GM19099 (cell line): ENCODE measurements at regions not wholly inside any gene's neighbourhood (a gene's known extent, or its start where the extent isn't known, plus 50 kb on each side); places are given as distances from the start of the nearest gene placed in this dataset.

ENCODE experiments used
- POLR2A ChIP-seq: IDR thresholded peaks from 3 replicates; pipeline ENCODE4 v1.6.1; 2011; ENCODE audit warnings: low read depth; ENCODE audit not compliant: insufficient read length; ENCODE audit errors: extremely low read depth

DNA sequence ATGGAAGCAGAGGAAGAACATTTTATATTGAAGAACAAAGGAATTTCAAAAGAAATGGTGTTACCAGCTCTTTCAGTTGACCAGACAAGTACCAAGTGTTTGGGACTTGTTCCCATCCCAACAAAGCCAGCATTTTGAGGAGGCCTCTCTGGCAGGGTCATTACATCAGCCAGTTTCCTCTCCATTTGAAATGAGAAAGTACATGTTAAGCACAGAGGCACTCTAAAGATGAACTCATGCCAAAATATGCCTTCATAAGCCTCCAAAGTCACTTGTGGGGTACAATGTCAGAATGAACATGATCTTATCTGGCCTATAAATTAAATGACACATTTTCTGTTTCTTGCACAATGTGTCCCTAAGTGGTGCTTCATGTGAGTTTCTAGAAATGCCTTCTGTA, 223.9 kb downstream of the PRL start:
- TF ChIP-seq POLR2A, result no peak

DNA sequence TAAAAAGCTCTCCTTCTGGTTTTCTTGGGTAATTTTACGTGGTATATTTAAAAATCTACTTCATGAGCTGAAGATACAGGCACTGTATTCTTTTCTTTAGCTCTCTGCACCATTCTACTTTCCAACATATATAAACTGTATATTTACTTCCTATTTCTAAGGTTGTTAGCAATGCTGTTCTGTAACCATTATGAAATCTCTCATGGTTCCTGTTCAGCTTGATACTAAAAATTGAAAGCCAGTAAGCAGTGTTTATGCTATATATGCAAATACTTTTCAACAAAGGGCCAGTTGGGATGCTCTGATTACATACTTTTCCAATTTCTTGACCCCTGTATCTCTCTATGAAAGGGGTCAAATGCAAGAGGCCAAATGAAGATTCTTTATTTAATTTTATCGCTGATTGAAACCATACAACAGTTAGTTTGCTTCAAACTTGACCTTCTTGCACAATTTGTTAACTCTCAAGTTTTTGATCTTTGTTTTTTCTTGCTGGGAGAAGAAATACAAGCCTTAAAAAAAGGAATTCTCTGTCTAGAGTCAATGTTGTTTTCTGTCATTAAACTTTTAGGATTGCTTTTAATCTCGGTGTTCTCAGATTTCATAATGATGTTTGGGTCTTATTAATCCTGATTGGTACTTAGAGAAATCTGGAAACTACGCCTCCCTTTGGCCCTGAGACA, 223.2 kb downstream of the PRL start:
- TF ChIP-seq POLR2A, result no peak

DNA sequence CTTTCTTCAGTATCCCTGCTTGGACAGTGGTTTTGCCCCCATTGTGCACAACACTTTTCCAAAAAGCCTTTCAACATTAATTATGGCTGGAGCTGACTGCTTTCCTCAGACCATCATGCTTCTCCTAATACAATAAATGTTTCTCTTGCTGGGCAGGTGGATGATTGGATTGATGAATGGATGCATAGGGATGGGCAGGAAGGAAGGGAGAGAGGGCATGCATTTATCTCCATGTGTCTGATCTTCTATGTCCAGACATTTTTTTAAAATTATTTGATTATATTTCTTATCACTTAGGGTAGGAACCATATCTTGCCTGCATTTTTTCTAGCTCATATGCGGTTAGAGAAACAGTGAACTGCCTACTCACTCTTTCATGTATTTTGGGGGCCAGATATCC, 218.5 kb downstream of the PRL start:
- no peak for TF ChIP-seq POLR2A

DNA sequence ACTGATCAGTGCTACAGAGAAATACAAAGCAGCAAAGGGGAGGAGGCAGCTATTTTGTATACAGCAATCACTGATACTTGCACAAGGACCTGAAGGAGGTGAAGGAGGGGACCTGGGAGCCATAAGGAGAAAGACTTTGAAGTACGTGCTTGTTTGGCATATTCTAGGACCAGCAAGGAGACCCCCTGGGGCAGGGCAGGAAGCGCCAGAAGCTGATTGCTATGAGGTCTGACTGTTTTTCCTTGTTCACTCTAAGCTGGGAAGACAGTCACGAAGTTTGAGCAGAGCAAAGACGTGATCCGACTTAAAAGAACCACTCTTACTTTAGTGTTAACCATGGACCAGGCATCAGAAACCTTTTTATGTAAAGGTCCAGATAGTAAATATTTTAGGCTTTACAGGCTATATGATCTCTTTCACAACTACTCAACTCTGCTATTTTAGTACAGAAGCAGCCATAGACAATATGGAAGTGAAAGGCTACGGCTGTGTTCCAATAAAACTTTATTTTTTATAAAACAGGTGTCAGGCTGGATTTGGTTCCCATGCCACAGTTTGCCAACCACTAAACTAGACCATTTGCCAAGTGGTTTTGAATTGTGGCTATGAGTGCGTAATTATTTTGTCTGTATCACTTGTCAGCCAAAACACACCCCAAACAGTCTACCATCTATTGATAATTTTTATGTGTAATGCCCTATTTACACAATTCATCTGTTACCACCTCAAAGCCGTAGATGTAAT, 217.9 kb downstream of the PRL start:
- TF ChIP-seq POLR2A, result no peak

DNA sequence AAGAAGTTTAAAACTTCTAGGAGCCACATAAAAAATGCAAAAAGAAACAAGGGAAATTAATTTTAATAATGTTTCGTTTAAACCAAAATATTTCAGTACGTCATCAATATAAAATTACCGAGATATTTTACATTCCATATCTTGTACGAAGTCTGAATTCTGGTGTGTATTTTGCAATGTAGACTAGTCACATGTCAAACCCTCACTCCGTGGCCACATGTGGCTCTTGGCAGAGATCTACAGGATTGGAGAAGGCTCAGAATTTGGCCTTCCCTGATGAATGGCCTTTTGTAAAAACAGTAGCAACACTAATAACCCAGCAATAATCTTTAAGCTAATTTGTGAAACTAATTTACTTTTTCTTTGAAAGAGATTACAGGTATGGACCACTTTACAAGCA, 217.1 kb downstream of the PRL start:
- no peak for TF ChIP-seq POLR2A

DNA sequence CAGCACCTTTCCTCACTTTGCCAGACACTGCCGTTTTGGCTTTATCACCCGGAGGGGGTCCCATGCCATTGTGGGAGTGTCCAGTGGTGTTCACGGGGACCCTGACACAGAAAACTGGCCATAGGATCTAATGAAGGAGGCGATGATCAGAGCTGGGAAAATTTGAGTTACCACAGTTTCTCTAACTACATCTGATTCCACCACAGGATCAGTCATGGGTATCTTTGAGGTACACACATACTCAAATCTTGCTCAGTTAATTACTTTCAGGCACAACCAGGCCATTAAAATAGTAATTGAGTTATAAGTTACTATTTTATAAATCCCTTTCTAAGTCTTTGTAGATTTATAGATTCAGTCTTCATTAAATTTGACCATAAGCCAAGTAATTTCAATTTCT, 215.1 kb downstream of the PRL start:
- no peak for TF ChIP-seq POLR2A

DNA sequence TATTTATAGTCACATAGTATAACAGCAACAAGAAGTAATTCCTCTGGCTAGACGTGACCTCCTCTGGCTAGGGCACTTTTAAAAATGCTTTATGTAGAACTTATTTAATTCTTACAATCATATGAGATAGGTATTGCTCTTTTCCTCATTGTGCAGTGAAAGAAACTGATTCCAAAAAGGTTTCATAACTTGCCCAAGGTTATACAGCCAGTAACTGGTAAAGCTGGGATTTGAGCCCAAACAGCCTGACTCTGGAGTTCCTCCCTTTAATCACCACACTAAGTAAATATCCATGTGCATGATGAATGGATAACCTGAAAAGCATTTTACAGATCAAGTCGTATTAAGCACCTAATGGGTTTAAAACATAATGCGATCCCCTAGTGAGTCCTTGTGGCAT, 214.6 kb downstream of the PRL start:
- no peak for TF ChIP-seq POLR2A

DNA sequence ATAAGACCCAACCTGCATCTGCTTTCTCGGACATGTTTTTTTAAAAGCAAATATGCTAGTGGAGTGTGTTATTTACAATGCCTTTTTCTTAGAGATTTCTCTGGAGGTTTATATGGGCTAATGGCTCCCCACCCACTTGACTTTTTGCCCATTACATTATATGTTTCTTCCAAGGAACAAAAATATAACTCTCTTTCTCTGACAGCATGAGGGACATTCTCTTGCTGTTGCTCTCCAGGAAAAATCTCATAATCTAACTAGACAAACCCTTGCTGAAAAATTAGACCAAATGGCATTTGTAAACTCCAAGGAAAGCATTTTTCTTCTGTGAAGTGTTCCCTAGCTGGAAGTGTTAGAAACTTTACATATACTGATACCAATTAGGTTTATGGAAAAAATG, 213.7 kb downstream of the PRL start:
- TF ChIP-seq POLR2A, result no peak

DNA sequence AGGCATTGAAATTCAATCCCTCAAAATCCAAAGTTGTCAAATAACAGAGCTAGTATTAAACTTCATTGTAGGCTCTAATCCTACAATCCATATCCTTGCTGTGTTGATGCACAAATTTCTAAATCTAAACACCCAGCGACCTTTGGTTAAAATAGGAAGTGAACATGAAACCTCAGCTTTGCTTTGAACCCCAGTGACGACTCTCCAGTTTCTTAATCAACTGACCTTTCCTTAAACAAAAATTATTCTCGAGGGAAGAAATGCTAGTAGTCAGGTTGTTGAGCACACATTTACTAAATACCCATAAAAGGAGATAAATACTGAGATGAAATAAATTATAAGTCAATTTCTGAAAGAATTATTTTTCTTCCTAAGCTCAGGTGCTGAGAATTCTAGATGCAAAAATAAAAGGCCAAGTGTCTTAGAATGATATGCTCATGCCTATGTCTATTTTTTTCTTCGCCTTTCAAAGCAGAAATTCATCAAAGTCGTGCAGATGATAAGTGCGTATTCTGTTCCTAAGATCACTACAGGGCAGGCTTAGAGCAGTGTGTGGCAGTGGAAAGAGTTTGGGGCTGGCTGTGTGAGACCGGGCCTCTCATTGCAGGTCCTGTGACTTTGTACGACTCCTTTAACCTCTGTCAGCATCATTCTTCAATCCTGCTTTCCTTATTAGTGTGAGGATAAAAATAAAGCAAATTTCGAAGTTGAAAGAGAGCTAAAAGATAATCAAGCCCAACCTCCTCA, 208.7 kb downstream of the PRL start:
- no peak for TF ChIP-seq POLR2A

DNA sequence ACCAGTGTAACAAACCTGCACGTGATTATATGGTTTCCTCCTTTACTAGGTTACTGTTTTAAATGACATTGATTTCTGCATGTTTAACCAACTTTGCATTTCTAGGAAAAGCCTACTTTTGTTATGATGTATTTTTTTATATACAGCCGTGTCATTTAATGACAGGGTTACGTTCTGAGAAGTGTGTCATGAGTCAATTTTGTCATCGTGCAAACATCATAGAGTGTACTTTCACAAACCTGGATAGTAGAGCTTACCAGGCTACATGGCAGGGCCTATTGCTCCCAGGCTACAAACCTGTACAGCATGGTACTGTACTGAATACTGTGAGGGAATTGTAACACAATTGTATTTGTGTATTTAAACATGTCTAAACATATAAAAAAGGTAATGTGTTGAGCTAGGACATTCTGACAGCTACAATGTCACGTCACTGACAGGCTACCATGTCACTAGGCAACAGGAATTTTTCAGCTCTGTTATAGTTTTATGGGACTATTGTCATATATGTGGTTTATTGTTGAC, 205.3 kb downstream of the PRL start:
- TF ChIP-seq POLR2A, result no peak

DNA sequence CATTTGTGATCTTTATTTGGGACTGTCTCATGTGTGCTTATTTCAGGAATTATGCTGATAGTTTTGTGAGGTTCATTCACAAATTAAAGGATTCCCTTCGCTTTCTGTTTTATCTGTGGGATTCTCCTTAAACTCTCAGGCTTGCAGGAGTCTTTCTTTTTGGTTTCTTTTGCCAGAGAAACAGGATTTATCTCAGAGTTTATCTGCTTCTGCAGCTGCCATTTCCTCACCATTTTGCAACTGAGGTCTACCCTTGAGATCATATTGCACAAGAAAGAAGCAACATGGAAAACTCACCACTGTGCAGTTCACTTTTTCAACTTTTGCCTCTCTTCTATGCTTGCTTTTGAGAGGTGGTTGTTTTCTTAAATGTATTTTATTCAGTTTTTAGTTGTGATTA, 201.0 kb downstream of the PRL start:
- no peak for TF ChIP-seq POLR2A

DNA sequence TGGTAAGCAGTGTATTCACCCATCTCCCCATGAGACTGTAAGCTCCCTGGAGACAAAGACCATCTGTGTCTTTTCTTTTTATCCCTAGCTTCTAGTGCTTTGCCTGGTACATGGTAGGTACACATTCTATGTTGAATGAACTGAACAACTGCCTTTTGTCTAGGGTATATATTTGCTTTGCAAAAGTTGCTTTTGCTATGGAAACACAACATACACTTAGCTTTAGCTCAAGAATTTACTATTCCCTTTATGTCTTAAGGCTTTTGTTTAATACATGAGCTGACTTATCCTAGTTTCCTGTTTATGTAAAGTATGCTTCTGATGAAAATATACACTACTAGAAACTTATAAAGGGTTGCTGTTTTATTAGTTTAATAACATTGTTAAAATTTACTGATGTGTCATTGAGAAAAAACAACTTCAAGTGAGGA, 198.2 kb downstream of the PRL start:
- TF ChIP-seq POLR2A, result no peak

DNA sequence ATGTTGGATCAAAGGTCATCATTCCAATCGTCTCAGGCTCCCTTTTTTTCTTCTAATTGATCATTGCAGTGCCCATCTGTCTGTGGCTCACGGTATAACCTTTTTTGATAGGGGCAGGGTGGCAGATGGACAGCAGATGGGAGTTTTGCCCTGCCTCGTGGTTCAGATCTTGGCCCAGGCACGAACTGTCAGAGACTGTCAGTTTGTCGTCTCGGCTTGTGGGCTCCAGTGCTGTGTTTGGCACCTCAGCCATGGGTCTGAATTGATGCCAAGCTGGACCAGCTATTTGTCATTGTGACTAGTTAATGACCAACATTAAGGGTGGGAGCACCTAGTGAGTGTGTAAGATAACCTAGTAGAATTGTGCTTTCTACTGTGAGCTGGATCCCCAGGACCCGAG, 197.6 kb downstream of the PRL start:
- no peak for TF ChIP-seq POLR2A

DNA sequence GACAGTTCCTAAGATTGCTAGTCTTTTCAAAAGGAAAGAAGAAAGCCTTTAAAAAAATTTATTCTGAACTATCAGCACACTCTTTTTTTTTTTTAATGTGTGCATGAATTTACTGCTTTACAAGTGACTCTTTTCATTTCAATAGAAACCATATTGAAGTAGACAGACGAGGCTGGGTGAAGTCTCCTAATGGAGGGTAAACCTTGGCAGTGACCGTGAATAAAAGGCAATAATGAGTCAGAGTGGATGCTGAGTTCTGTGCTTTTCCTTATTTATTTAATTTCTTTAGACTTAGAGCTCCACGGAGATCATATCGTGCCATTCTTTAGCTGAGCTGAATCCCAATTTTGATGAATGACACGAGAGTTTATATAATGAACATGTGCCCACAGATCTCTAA, 196.9 kb downstream of the PRL start:
- TF ChIP-seq POLR2A, result no peak

DNA sequence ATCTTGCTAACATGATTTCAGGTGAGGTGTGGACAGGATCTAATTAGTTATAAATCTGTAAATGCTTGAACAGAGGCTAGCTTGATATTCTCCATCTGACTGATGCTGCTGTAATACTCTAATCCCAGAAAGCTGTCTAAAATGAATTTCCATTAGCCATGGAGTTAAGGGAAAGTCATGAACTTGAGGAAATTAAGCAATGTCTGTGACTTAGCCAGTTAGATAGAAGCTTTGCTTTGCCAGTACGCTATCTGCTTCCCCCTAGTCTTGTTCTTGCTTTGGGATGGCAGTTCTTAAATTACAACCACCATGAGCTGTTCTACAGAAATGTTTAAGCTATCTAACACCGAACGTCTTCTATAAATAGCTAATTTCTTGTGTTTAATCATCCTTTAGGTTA, 195.7 kb downstream of the PRL start:
- no peak for TF ChIP-seq POLR2A

DNA sequence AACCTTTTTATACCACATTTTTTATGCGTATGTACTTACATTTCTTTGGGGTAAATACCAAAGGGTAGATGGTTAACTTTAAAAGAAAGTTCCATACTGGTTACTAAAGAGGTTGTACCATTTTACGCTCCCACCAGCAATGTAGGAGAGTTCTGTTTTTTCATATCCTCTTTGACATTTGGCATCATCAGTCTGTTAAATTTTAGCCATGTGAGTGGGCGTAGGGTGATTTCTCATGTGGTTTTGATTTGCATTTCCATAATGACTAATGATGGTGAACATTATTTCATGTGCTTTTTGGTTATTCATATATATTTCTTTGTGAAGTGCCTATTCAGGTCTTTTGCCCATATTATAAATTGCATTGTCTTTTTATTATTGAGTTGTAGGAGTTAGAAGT, 194.2 kb downstream of the PRL start:
- TF ChIP-seq POLR2A, result no peak
